CMK (cell line): ENCODE measurements at regions not wholly inside any gene's neighbourhood (a gene's known extent, or its start where the extent isn't known, plus 50 kb on each side); places are given as distances from the start of the nearest gene placed in this dataset.
A peak's percentile ranks its signal among the peaks of the same experiment; 100 is the strongest.

ENCODE experiments used
- DNase-seq: peaks from one replicate; pipeline ENCODE4 v3.0.0-alpha.2; 2010; ENCODE audit warnings: low read depth

DNA sequence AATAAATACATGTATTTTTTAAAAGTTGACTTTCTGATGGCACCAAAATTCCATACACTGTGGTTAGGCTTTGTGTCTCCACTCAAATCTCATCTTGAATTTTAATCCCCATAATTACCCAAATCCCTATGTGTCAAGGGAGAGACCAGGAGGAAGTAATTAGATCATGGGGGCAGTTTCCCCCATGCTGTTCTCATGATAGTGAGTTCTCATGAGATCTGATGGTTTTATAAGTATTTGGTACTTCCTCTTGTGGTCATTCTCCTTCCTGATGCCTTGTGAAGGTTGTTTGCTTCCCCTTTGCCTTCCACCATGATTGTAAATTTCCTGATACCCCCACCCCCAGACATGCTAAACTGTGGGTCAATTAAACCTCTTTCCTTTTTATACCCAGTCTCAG, 1218.4 kb upstream of the PRMT6 start:
- peak; percentile 30 for DNase-seq

DNA sequence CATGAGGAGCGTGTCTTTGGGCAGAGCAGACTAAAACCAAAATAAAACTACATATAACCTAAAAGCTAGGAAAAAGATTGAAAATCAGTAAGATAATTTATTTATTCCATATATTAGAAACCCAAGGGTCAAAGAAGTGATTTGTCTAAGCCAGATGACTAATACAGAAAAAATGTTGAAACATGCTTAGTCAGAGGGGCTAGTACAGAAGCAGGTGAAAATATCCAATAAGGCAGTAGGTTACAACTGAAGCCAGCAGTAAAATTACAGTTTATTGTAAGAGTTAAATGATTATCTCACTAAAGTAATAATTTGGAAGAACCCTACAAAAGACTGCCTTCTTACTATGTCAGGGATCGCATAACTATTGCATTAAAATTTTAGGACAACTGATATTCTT, 1190.9 kb upstream of the PRMT6 start:
- no peak for DNase-seq

DNA sequence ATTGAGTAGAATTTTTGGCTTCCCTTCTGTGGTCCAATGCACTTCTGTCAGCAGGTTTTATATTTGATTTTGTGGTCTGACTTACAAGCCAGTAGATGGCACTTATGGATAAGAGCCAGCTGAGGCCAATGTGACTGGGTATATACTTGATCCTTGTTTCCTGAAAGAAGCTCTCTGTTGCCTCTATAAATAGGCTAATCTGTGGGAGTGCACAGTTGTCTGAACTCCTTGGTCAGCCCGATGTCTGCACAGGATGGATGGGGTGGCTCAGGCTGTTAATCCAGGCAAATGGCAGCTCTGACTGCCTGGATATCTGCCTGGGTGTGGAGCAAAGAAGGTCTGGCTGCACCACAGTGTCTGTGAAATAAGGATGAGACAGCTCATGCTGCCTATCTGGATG, 1183.7 kb upstream of the PRMT6 start:
- no peak for DNase-seq

DNA sequence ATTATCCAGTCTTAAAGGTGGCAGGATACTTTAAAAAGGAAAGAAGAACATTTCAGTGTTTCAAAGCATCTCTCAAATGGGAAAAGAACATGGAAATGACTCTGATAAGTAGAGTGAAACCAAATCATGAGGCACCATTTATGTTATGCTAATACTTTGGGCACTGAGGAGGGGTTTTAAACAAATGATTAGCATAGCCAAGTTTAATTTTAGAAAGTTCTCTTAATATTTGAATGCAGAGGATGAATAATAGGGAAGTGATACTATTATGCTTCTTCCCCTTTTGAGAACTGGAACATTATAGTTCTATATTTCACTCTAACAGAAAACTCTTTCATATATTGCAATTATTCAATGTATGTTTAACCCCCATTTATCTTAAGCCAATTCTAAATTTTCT, 1181.9 kb upstream of the PRMT6 start:
- no peak for DNase-seq

DNA sequence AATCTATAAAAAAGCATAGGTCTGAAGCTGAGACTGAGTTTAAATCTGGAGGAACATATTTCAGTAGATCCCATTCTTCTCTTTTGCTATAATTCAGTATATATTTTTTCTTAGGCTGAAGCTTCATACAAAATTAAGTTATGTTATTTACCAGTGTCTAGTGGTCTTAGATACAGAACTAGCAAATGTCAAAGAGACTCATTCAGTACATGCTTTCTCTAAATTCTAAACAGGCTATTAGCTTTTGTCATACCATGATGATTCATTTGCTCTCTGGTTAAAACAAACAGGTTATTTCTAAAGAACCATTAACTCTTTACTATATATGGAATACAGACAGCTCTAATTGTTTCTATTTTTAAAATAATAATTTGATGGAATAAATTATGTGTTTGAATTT, 1170.2 kb upstream of the PRMT6 start:
- DNase-seq, result no peak

DNA sequence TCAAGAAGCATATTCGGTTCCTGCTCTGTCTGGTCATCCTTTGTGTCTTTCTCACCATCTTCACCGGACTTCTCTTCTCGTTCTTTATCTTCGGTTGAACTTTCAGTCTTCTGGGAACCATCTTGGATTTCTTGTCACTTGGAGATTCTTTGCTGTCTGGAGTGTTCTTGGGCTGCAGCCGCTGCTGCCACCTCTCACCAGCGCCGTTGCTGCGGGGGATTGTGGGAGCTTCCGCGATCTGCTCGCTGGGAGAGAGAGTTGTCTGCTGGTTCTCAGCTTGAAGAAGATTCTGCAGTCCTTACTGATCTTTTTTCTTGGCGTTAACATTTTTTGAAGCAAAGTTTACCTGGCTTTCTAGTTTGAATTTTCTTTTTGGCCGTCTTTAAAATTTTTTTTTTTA, 1165.2 kb upstream of the PRMT6 start:
- DNase-seq, result no peak

DNA sequence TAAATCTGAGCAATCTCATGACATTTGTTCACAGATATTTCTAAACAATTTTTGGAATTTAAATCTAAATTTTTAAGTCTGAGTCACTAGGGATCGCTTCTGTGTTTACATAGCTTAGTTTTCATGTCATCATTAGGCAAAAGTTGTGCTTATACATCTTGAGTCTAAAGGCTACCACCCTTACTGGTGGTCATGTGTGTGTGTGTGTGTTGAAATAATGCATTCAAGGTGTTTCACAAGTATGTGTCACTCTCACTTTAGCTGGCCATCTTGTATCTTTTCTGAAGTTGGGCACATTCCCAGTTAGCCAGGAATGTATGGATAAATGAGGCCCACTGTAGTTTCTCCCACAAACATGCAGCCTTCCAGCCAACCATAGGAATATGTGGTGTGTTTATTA, 1162.5 kb upstream of the PRMT6 start:
- no peak for DNase-seq

DNA sequence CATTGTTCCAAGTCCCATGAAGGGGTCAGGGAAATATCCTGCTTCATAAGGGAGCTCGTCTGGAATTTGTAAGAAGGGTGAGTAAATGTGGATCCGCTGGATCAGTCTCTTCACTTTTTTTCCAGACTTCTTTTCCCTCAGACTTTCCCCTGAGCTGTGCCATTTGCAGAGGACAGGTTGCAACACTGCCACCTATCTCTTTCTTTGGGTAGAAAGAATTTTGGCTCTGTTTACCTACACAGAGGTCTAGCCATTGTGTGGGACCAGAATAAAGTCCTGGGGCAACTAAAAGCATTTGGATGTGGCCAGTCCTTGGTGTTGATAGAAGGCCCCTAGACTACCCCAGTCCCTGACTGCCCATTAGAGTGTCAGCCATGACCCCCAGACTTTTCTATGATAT, 1146.7 kb upstream of the PRMT6 start:
- no peak for DNase-seq

DNA sequence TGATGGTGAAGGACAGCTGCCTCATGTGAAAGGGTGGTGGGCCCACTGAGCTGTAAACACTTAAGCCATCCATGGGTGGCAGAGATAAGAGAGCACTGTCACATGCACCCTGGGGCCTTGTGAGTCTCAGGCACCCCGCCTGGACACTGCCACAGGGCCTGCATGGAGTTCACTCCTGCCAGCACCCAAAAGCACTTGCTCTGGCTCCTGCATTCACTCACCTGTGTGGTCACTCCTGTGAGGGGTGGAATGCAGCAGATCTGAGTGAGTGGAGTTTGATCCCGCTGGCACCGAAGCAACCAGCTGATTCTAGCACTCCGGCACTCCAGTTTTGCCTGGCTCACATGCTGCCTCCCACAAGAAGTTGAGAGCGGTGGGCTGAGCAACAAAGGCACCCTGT, 1142.1 kb upstream of the PRMT6 start:
- no peak for DNase-seq

DNA sequence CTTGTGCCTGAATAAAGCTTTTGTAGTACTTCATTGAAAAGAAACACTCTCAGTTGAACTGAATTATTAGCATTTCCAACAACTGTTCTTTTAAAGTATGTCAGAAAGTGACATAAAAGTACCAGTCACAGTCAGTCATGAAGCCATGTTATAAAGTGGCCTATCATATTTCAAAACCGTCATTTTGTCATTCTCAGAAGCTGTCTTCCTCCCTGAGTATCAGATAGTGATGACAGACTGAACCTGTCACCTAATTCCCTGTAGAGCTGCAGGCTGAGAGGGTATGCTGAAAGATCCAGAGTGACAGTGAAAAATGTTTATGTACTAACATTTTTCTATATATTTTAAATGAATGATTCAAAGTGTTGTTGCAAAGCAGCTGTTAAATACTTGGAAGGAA, 1121.7 kb upstream of the PRMT6 start:
- DNase-seq, result no peak

DNA sequence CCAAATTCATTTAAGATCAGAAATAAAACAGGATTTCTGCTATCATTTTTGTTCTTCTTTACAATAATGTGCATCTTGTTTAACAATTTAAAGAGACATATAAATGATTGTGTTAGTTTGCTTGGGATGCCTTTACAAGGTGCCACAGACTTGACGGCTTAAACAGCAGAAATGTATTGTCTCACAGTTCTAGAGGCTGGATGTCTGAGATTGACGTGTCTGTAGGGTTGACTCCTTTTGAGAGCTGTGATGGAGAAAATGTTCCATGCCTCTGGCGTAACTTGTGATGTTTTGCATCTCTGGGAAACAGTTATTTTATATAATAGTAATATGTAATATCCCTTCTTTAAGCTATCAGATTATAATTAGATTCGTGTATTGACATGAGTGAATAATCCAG, 1091.6 kb upstream of the PRMT6 start:
- no peak for DNase-seq

DNA sequence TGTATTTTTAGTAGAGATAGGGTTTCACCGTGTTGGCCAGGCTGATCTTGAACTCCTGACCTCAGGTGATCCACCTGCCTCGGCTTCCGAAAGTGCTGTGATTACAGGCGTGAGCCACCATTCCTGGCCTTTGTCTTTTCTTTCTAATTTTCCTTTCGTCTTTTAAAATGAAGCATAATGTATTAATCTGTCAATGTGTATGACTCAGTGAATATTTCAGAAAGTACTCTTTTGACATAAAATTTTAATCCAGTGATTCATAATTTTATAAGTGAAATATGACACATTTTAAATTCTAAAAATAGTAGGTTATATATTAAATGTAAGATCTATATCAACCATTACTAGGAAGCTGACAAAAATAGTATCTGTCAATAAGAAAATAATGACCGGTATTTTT, 1059.0 kb upstream of the PRMT6 start:
- DNase-seq, result no peak

DNA sequence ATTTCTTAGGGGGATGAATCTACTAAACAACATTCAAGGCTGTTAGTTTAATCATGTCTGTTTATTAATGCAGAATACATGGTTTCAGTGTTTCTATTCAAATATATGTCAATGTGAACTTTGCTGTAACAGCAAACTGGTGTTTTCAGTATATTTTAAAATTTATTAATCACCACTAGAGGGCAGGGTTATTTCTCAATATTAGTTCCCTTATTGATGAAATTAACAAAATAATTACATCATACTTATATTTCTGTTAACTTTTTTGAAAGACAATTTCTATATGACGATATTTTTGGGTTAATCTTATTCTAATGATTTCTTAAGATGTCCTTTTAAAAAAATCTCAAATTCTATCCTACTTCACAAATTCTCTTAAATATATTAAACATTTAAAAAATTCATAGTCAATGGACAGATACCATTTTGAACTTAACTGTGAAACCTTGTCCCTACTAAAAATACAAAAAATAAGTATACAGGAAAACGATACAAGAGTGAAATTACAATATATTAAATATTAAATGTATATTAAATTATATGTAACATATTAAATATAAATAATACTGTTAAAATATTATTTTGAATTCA, 1034.1 kb upstream of the PRMT6 start:
- no peak for DNase-seq

DNA sequence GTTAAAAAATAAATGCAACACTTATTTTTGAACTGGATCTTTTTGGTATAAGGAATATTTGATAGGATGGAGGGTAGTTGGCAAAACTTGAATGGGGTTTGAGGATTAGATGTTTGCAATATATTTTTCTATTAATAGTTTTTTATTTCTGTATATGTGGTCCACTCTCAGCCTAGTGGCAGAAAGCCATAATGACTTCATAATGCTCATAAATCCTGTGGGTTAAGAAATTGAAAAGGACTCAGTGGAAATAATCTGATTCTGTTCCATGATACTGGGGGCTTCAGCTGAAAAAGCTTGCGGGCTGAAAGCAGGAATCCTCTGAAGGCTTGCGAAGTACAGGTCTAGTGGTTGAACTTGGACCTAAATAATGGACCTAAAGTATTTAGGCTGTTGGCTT, 1028.6 kb upstream of the PRMT6 start:
- DNase-seq, result no peak

DNA sequence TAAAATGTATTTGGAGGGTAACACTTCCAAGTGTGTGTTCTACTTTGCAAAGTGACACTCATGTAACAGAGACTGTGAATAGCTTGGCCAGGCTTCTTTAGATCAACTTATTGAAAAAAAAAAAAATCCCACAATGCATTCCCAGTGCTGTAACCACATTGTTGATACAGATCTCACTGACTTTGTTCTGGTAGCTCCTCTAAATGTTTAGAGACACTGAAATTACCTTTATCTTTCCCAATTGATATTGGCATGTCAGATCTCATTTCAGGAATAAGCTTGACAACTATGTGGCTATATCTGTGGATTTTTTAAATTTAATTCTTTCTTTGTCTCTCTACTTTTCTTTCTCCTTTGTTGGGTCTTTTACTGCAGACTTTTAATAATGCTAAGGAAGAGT, 1018.9 kb upstream of the PRMT6 start:
- DNase-seq, result no peak

DNA sequence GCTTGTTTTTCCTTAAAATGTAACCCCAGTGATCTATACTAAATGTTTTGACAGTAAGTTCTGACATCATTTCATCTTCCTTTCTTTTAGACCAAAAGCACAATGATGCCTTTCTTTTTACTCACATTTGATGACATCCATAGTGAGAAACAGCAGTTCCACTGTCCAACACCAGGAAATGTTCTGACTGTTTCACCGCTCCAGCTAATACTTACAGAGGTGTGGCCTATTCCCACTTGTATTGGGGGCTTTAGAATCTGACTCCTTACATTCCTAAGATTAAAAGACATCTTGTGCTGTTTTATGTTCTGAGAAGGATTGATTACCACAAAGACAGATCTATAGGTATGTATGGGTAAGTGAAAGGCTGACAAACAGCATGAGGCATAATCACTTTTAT, 1018.2 kb upstream of the PRMT6 start:
- DNase-seq, result no peak

DNA sequence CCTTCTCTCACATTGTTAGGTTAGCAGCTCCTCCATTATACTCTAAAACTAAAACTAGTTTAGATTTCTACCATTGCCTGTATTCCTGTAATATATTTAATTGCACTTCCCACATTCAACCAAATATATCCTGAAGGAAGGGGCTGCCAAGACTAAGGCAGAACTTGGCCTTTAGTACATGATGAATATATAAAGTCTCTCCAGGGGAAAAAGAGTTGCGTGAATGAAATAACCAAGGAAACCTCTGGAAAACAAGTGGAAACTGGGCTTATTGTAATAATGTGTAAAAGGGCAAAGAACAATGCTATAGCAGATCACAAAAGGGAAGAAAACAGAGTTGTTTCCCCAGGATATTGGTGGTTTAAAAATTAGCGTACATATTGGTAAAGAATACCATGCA, 1012.5 kb upstream of the PRMT6 start:
- DNase-seq, result no peak

DNA sequence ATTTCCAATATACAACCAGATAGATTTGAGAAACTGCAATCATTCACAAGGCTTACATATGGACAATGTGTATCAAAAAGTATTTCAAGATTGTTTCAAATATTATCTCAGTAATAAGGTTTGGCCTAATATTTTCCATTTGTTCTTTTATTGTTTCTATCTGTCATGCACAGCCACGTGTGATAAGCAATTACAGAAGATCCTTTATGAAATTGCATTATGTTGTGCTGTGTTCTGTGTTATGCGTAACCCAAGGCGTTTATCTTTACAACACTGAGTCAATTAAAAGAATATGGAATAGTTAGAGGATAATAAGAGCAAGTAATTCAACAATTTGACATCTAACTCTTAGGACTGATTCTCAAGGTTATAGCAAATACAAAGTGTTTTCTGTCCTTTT, 1009.3 kb upstream of the PRMT6 start:
- DNase-seq, result no peak

DNA sequence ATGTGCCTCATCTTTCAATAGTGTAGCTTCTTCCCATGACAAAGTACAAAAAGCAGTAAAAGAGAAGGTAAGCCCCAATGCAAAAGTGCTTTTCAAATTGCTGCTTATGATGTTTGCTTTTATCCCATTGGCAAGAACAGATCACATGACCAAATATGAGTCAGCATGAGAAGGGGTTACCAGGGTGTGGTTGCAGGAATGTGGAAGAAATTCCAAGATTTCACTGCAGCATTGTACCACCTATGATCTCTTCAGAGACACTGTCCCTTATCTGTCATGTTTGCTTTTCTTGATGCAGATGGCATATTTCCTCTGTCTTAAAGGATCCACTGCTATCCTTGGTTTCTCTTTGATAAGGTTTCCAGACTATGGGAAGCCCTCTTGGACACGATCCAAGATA, 1006.9 kb upstream of the PRMT6 start:
- no peak for DNase-seq

DNA sequence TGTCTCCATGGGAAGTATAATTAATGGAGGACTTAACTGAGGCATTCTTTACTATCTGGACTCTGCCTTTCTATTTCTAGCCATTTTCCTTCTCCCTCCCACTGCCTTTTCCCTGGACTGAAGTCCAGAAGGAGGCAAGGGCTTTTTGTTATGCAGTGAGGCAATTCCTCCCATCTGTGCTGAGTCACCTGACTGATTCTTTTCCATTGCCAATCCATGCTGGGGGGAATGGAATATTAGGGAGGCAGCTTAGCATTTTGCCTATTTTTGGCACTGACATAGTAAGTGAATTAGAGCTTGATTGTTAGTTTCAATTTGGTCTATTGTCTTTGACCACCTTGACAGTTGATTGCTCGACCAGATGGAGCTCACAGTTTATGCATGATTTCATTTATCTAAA, 1000.6 kb upstream of the PRMT6 start:
- DNase-seq, result no peak

DNA sequence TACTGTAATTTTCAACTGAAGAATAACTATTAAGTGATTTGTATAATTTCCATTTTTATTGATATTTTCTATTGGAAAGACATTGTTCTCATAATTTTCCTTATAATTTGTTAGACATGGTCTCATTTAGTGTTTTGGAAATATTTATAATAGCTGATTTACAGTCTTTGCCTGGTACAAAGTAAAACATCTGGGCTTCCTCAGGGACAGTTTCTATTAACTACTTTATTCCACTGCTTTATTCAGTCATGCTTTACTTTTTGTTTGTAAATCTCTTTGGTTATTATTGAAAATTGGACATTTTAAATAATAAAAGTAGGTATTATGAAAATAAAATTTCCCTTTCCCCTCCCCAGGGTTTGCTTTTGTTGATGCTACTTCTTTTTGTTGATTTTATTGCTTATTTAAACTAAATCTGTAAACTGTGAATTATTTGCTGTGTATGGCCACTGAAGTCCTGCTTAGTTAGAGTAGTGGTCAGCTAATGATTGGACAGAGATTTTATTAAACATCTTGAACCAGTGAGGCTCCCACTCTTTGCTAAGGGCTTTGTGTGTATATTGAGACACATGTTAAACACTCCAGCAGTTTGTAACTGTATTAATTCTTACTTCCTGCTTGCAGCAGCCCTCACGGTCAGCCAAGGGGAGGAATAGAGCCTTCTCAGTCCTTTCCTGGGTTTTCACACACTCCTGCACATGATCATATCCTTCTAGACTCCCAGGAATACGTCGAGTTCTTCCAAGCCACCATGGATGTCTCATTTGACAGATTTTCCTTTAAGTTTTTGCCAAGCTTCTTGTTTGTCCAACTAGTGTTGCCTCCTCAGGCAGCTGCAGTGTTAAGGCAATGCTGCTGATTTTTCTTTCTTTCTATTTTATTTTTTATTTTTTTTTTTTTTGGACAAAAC, 994.6 kb upstream of the PRMT6 start:
- DNase-seq, result no peak

DNA sequence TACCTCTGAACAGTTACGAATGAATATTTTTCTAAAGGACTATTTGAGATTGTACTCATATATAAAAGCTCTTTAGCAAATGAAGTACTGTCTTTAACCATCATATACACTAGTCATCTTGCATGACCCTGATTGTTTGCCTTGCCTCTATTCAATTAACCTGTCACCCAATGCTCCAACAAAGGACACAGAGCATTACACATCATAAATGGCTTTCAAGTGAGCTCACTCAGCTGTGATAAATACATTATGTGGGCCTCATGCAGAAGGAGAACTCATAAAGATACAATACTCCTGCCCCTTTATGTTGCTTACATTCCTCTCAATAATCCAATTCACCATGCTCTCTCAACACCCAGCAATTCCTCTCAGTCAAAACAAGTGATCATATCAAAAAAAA, 993.0 kb upstream of the PRMT6 start:
- DNase-seq, result no peak

DNA sequence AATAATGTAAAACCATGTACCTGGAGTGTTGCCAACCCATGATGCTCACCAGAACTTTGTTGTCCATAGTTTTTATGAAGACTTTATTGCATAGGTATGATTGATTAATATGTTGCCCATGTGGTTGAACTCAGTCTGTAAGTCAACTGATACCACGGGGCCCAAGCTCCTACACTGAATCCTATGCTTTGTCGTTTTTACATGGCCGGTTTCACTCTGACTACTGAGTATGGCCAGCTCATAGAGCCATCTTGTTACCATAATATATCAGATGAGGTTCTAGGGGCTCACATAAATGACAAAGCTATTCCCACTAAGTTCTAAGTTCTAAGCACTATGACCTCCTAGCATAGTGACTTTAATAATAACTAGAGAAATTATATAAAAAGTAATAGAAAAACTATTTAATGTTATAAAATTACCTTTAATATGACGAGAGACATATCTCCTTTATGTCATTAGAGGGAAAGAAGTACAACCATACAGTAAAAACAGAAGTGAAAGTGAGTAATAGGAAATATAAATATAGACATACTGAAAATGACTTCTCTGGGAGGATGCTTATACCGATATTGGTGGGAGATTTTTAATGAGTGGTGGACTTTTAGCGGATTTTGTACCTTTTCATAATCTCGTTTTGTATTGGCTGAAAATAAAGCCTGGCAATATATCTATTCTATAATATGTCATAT, 983.4 kb upstream of the PRMT6 start:
- DNase-seq, result no peak
